ENCODE measurements at regions not wholly inside any gene's neighbourhood (a gene's known extent, or its start where the extent isn't known, plus 50 kb on each side); places are given as distances from the start of the nearest gene placed in this dataset.

DNA sequence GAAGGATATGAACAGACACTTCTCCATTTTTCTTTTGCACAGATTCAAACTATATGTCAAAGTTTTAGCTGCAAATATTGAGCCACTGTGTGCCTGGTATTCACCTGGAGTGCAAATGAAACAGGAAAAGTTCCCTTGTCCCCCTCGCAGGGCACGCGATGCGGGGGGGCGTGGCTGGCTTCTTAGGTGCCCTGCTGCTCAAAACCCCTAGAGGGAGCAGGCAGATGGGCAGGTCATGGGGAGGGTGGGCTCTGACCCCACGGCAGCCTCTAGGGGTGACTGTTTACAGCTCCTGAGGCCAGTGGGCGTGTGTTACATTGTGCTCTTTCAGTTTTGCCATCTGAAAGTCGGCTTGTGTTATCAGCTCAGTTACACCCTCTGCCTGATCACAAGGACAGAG is 931.2 kb upstream of the B3GALT2 start:
- Mint-ChIP-seq H3K9me3 (no peaks in the 10 kb centered on the region), H3K27me3 (ENCODE audit: insufficient read depth, low read depth) (peaks cover 2% of the 10 kb centered on the region), H3K36me3 (no peaks in the 10 kb centered on the region), H3K4me1 (no peaks in the 10 kb centered on the region), H3K27ac (no peak overlapping the region), H3K4me3 (no peak overlapping the region)
- Histone ChIP-seq H4K20me1 (ENCODE audit: low read depth) (no peaks in the 10 kb centered on the region), H3K4me3 (no peak overlapping the region), H3K27ac (no peak overlapping the region), H3K79me2 (ENCODE audit: low read depth) (no peaks in the 10 kb centered on the region), H3K4me1 (no peaks in the 10 kb centered on the region), H3K36me3 (no peaks in the 10 kb centered on the region), H3F3A (ENCODE audit: low read depth) (no peaks in the 10 kb centered on the region), H3K9me3 (ENCODE audit: low read depth) (no peaks in the 10 kb centered on the region), H3K4me2 (no peak overlapping the region), H2AFZ (replicated peaks) (no peak overlapping the region), H3K9ac (no peak overlapping the region), H3K27me3 (no peaks in the 10 kb centered on the region)
- TF ChIP-seq, protein P1, sequence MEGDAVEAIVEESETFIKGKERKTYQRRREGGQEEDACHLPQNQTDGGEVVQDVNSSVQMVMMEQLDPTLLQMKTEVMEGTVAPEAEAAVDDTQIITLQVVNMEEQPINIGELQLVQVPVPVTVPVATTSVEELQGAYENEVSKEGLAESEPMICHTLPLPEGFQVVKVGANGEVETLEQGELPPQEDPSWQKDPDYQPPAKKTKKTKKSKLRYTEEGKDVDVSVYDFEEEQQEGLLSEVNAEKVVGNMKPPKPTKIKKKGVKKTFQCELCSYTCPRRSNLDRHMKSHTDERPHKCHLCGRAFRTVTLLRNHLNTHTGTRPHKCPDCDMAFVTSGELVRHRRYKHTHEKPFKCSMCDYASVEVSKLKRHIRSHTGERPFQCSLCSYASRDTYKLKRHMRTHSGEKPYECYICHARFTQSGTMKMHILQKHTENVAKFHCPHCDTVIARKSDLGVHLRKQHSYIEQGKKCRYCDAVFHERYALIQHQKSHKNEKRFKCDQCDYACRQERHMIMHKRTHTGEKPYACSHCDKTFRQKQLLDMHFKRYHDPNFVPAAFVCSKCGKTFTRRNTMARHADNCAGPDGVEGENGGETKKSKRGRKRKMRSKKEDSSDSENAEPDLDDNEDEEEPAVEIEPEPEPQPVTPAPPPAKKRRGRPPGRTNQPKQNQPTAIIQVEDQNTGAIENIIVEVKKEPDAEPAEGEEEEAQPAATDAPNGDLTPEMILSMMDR (IDR thresholded peaks at IDR 0.05): peak; percentile 35
- no peak for TF ChIP-seq EZH2 (IDR thresholded peaks at IDR 0.05)
- no peak for TF ChIP-seq EZH2phosphoT487 (IDR thresholded peaks at IDR 0.05)
- DNase-seq (ENCODE audit: low spot score): peak; percentile 39

DNA sequence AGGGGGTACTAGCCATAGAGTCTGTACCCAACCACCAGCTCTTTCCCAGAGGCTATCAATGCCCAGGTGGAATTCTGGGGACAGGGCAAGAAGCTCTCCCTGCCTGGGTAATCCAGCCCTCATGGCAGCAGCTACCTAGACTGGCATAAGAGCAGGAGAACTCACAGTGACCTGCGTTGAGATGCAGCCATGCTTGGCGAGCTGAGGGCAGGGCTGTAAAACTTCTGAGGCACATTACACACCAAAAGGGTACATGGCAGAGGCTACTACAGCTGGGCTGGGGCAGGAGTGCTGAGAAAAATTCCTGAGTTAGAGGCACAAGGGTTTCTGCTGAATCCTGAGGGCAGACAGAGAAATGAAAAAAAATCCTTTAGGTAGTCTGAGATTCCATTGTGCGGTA is 927.9 kb upstream of the B3GALT2 start:
- Histone ChIP-seq H3K9ac (no peak overlapping the region), H2AFZ (replicated peaks) (peak overlapping the region; percentile 63), H4K20me1 (ENCODE audit: low read depth) (no peaks in the 10 kb centered on the region), H3K27ac (no peak overlapping the region), H3K4me3 (no peak overlapping the region), H3K4me1 (no peaks in the 10 kb centered on the region), H3K9me3 (ENCODE audit: low read depth) (no peaks in the 10 kb centered on the region), H3K4me2 (no peak overlapping the region), H3F3A (ENCODE audit: low read depth) (no peaks in the 10 kb centered on the region), H3K27me3 (no peaks in the 10 kb centered on the region), H3K36me3 (no peaks in the 10 kb centered on the region), H3K79me2 (ENCODE audit: low read depth) (no peaks in the 10 kb centered on the region)
- TF ChIP-seq EZH2phosphoT487 (IDR thresholded peaks at IDR 0.05): no peak
- TF ChIP-seq, protein P1 (IDR thresholded peaks at IDR 0.05): no peak
- no peak for TF ChIP-seq EZH2 (IDR thresholded peaks at IDR 0.05)
- DNase-seq (ENCODE audit: low spot score): no peak
- Mint-ChIP-seq H3K36me3 (no peaks in the 10 kb centered on the region), H3K27ac (peak overlapping the region; percentile 83), H3K27me3 (ENCODE audit: insufficient read depth, low read depth) (peaks cover 6% of the 10 kb centered on the region), H3K4me3 (no peak overlapping the region), H3K4me1 (peaks cover 3% of the 10 kb centered on the region), H3K9me3 (no peaks in the 10 kb centered on the region)

DNA sequence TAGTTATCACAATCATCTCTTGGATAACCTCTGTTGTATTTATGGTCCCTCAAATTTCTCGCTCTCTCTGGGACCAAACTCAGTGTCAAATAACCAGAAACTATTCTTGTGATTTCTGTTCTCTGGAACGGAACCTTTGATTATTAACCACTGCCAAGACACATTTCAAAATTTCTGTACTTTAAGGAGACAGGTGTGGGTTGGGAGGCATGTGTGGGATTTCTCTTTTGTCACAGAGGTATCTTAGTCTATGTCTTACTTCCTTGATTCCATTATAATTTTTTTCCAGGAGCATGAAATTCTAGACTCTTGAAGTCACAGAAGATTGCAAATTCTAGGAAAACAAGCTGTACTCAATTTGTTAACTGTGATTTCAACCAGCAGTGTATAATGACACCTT is 919.0 kb upstream of the B3GALT2 start:
- no peak overlapping the region for H3K4me2 ChIP-seq
- H3K4me3 Mint-ChIP-seq: no peak overlapping the region
- no peaks in the 10 kb centered on the region for H3K9me3 ChIP-seq (ENCODE audit: low read depth)
- H3K27ac ChIP-seq: no peak overlapping the region
- no peaks in the 10 kb centered on the region for H3F3A ChIP-seq (ENCODE audit: low read depth)
- no peak overlapping the region for H3K9ac ChIP-seq
- no peaks in the 10 kb centered on the region for H3K9me3 Mint-ChIP-seq
- no peaks in the 10 kb centered on the region for H4K20me1 ChIP-seq (ENCODE audit: low read depth)
- no peaks in the 10 kb centered on the region for H3K27me3 ChIP-seq
- no peak for DNase-seq (ENCODE audit: low spot score)
- no peaks in the 10 kb centered on the region for H3K36me3 ChIP-seq
- TF ChIP-seq, protein P1 (IDR thresholded peaks at IDR 0.05): no peak
- TF ChIP-seq EZH2phosphoT487 (IDR thresholded peaks at IDR 0.05): no peak
- H3K27me3 Mint-ChIP-seq (ENCODE audit: insufficient read depth, low read depth): peaks cover 5% of the 10 kb centered on the region
- H3K27ac Mint-ChIP-seq: no peak overlapping the region
- no peaks in the 10 kb centered on the region for H3K79me2 ChIP-seq (ENCODE audit: low read depth)
- no peak overlapping the region for H2AFZ ChIP-seq (replicated peaks)
- H3K4me1 Mint-ChIP-seq: no peaks in the 10 kb centered on the region
- no peaks in the 10 kb centered on the region for H3K4me1 ChIP-seq
- no peaks in the 10 kb centered on the region for H3K36me3 Mint-ChIP-seq
- no peak overlapping the region for H3K4me3 ChIP-seq

Data from neural progenitor cell (in vitro differentiated cells).